MM.1S (cell line): ENCODE measurements at regions not wholly inside any gene's neighbourhood (a gene's known extent, or its start where the extent isn't known, plus 50 kb on each side); places are given as distances from the start of the nearest gene placed in this dataset.

ENCODE experiments used
- DNase-seq: peaks from one replicate; pipeline ENCODE4 v3.0.0-alpha.2; 2015
- H2AFZ ChIP-seq: fragments of 300-600 bp; sonication (generic); 2 replicates; pipeline ENCODE4 v1.6.0; 2016; ENCODE audit warnings: antibody characterized with exemption, low read length
- H3F3A ChIP-seq: fragments of 300-600 bp; sonication (generic); 2 replicates; pipeline ENCODE4 v1.6.1; 2016; ENCODE audit warnings: mild to moderate bottlenecking, antibody characterized with exemption, low read length, moderate library complexity, mixed read lengths; ENCODE audit not compliant: insufficient read depth
- H3K27ac ChIP-seq: fragments of 300-600 bp; sonication (generic); 2 replicates; pipeline ENCODE4 v1.5.1; 2016; ENCODE audit warnings: mild to moderate bottlenecking, low read length
- H3K27me3 ChIP-seq: fragments of 300-600 bp; sonication (generic); replicated peaks from 2 replicates; pipeline ENCODE4 v1.6.0; 2016; ENCODE audit warnings: low read length; ENCODE audit not compliant: insufficient read depth
- H3K36me3 ChIP-seq: fragments of 300-600 bp; sonication (generic); replicated peaks from 2 replicates; pipeline ENCODE4 v1.6.1; 2016; ENCODE audit warnings: mild to moderate bottlenecking, low read length, mixed read lengths; ENCODE audit not compliant: insufficient read depth
- H3K4me1 ChIP-seq: fragments of 300-600 bp; sonication (generic); 2 replicates; pipeline ENCODE4 v1.6.1; 2016; ENCODE audit warnings: low read length, mixed read lengths
- H3K4me2 ChIP-seq: fragments of 300-600 bp; sonication (generic); 2 replicates; pipeline ENCODE4 v1.6.0; 2016; ENCODE audit warnings: low read depth, low read length
- H3K4me3 ChIP-seq: fragments of 300-600 bp; sonication (generic); 2 replicates; pipeline ENCODE4 v1.5.1; 2016; ENCODE audit warnings: low read length, mixed read lengths
- H3K79me2 ChIP-seq: fragments of 300-600 bp; sonication (generic); 2 replicates; pipeline ENCODE4 v1.6.1; 2016; ENCODE audit warnings: mixed run types, low read length, mixed read lengths
- H3K9ac ChIP-seq: fragments of 300-600 bp; sonication (generic); 2 replicates; pipeline ENCODE4 v1.6.1; 2016; ENCODE audit warnings: low read length, mixed read lengths
- H3K9me2 ChIP-seq: fragments of 300-600 bp; sonication (generic); replicated peaks from 2 replicates; pipeline ENCODE4 v1.6.1; 2016; ENCODE audit warnings: mild to moderate bottlenecking, low read length, mixed read lengths; ENCODE audit not compliant: insufficient read depth
- H3K9me3 ChIP-seq: fragments of 300-600 bp; sonication (generic); replicated peaks from 2 replicates; pipeline ENCODE4 v1.6.1; 2016; ENCODE audit warnings: mild to moderate bottlenecking, low read length, mixed read lengths; ENCODE audit not compliant: insufficient read depth
- H4K20me1 ChIP-seq: fragments of 300-600 bp; sonication (generic); 2 replicates; pipeline ENCODE4 v1.6.1; 2016; ENCODE audit warnings: mild to moderate bottlenecking, low read length, moderate library complexity, mixed read lengths; ENCODE audit not compliant: insufficient read depth
- CTCF ChIP-seq: fragments of 300-600 bp; sonication (generic); IDR thresholded peaks from 2 replicates; pipeline ENCODE4 v1.5.1; 2016; ENCODE audit warnings: antibody characterized with exemption, low read length, mixed read lengths
- EZH2 ChIP-seq: fragments of 300-600 bp; sonication (generic); optimal IDR thresholded peaks from 2 replicates; pipeline ENCODE3; 2017; ENCODE audit warnings: low read depth, mild to moderate bottlenecking, antibody characterized with exemption, low read length, mixed read lengths
- EZH2phosphoT487 ChIP-seq: fragments of 300-600 bp; sonication (generic); IDR thresholded peaks from 2 replicates; pipeline ENCODE4 v1.6.1; 2018; ENCODE audit warnings: antibody characterized with exemption, low read length

GRCh38 chr18:25831301-25831701 is 259.1 kb downstream of the SS18 start:
- Histone ChIP-seq H3K4me2 (no peak overlapping the region), H3K4me3 (no peak overlapping the region), H3K36me3 (no peaks in the 10 kb centered on the region), H3K9ac (no peak overlapping the region), H3K4me1 (no peaks in the 10 kb centered on the region), H3K79me2 (no peaks in the 10 kb centered on the region), H3K9me2 (no peaks in the 10 kb centered on the region), H4K20me1 (no peaks in the 10 kb centered on the region), H3K27ac (no peak overlapping the region), H2AFZ (no peak overlapping the region), H3K27me3 (no peaks in the 10 kb centered on the region), H3K9me3 (no peaks in the 10 kb centered on the region), H3F3A (no peaks in the 10 kb centered on the region)
- no peak for TF ChIP-seq CTCF
- no peak for TF ChIP-seq EZH2
- no peak for TF ChIP-seq EZH2phosphoT487
- no peak for DNase-seq

- no peaks in the 10 kb centered on the region for H3K9me3 ChIP-seq
Measured at GRCh38 chr18:25830787-25831186, 259.6 kb downstream of the SS18 start.

GRCh38 chr18:25827961-25828561 is 262.4 kb downstream of the SS18 start:
- Histone ChIP-seq H3K27me3 (no peaks in the 10 kb centered on the region), H3K4me2 (no peak overlapping the region), H3F3A (no peaks in the 10 kb centered on the region), H3K36me3 (no peaks in the 10 kb centered on the region), H3K79me2 (no peaks in the 10 kb centered on the region), H3K9me2 (no peaks in the 10 kb centered on the region), H3K4me1 (no peaks in the 10 kb centered on the region), H3K9ac (no peak overlapping the region), H3K27ac (no peak overlapping the region), H2AFZ (no peak overlapping the region), H3K9me3 (no peaks in the 10 kb centered on the region), H4K20me1 (no peaks in the 10 kb centered on the region), H3K4me3 (no peak overlapping the region)
- DNase-seq: no peak
- no peak for TF ChIP-seq EZH2phosphoT487
- TF ChIP-seq CTCF: no peak
- TF ChIP-seq EZH2: no peak

More at GRCh38 chr18:25830787-25831186, 259.6 kb downstream of the SS18 start:
- Histone ChIP-seq H3F3A (no peaks in the 10 kb centered on the region), H3K4me3 (no peak overlapping the region), H4K20me1 (no peaks in the 10 kb centered on the region), H3K4me1 (no peaks in the 10 kb centered on the region), H3K79me2 (no peaks in the 10 kb centered on the region), H3K4me2 (no peak overlapping the region), H3K9ac (no peak overlapping the region), H3K36me3 (no peaks in the 10 kb centered on the region), H3K27me3 (no peaks in the 10 kb centered on the region), H2AFZ (no peak overlapping the region), H3K27ac (no peak overlapping the region), H3K9me2 (no peaks in the 10 kb centered on the region)
- TF ChIP-seq EZH2phosphoT487 (no peak), EZH2 (no peak), CTCF (no peak)
- DNase-seq: no peak
